WTC11 (cell line): ENCODE measurements at regions not wholly inside any gene's neighbourhood (a gene's known extent, or its start where the extent isn't known, plus 50 kb on each side); places are given as distances from the start of the nearest gene placed in this dataset.

Source experiments
- ATAC-seq: fragments of 200-7000 bp; cut with Tn5 transposase; 2 replicates; pipeline ENCODE4 v1.10.0; 2021; ENCODE audit warnings: mild to moderate bottlenecking, moderate library complexity
- CTCF ChIA-PET: fragments of 300-600 bp; sonication (Branson Sonifier 250); formaldehyde crosslinking; loops from one replicate; lab custom pipeline; 2021; ENCODE audit warnings: antibody characterized with exemption; lab: Charles Lee
- POLR2A ChIA-PET: fragments of 350-600 bp; sonication (Branson Sonifier 250); formaldehyde crosslinking; loops from one replicate; lab custom pipeline; 2021; ENCODE audit warnings: antibody characterized with exemption; lab: Charles Lee
- DNase-seq: peaks from one replicate; pipeline ENCODE4 v3.0.0; 2021; ENCODE audit warnings: low spot score
- H3K27ac Mint-ChIP-seq: 2 replicates; pipeline ENCODE4 v1.8.0; 2021; ENCODE audit warnings: mixed read lengths
- H3K27me3 Mint-ChIP-seq: 2 replicates; pipeline ENCODE4 v1.8.0; 2021; ENCODE audit warnings: low read depth, mild to moderate bottlenecking, moderate library complexity, mixed read lengths
- H3K36me3 Mint-ChIP-seq: 2 replicates; pipeline ENCODE4 v1.8.0; 2021; ENCODE audit warnings: mixed read lengths
- H3K4me1 Mint-ChIP-seq: 2 replicates; pipeline ENCODE4 v1.8.0; 2022; ENCODE audit warnings: mixed read lengths
- H3K4me3 Mint-ChIP-seq: 2 replicates; pipeline ENCODE4 v1.8.0; 2021; ENCODE audit warnings: mild to moderate bottlenecking, moderate library complexity, mixed read lengths
- H3K9me3 Mint-ChIP-seq: 2 replicates; pipeline ENCODE4 v1.8.0; 2021; ENCODE audit warnings: mixed read lengths
- ATF1 ChIP-seq: sonication (generic); formaldehyde crosslinking; IDR thresholded peaks from 2 replicates; pipeline ENCODE4 v1.8.1; 2023; ENCODE audit warnings: mild to moderate bottlenecking, moderate library complexity, missing genetic modification reagents
- ELF4 ChIP-seq: sonication (generic); formaldehyde crosslinking; IDR thresholded peaks from 2 replicates; pipeline ENCODE4 v1.8.1; 2022; ENCODE audit warnings: low read depth, mild to moderate bottlenecking, moderate library complexity, missing genetic modification reagents
- FOXP1 ChIP-seq: sonication (generic); formaldehyde crosslinking; IDR thresholded peaks from 2 replicates; pipeline ENCODE4 v1.8.0; 2022; ENCODE audit warnings: missing genetic modification reagents, mild to moderate bottlenecking, moderate library complexity, borderline replicate concordance
- NFATC4 ChIP-seq: fragments of 250-450 bp; sonication (Bioruptor Pico); IDR thresholded peaks from 2 replicates; pipeline ENCODE4 v1.9.0; 2021; ENCODE audit warnings: mild to moderate bottlenecking
- NR3C1 ChIP-seq: sonication (generic); formaldehyde crosslinking; conservative IDR thresholded peaks from 2 replicates; pipeline ENCODE4 v1.8.1; 2023; ENCODE audit warnings: low read depth, mild to moderate bottlenecking, missing genetic modification reagents
- TEAD4 ChIP-seq: sonication (generic); formaldehyde crosslinking; IDR thresholded peaks from 2 replicates; pipeline ENCODE4 v1.8.0; 2022; ENCODE audit warnings: mild to moderate bottlenecking, missing genetic modification reagents
- ZNF121 ChIP-seq: sonication (generic); formaldehyde crosslinking; IDR thresholded peaks from 2 replicates; pipeline ENCODE4 v1.8.0; 2023; ENCODE audit warnings: missing genetic modification reagents
- ZNF138 ChIP-seq: sonication (generic); formaldehyde crosslinking; conservative IDR thresholded peaks from 2 replicates; pipeline ENCODE4 v1.8.1; 2022; ENCODE audit warnings: mild to moderate bottlenecking, moderate library complexity, missing genetic modification reagents
- ZNF263 ChIP-seq: sonication (generic); formaldehyde crosslinking; IDR thresholded peaks from 2 replicates; pipeline ENCODE4 v1.8.1; 2022; ENCODE audit warnings: low read depth, mild to moderate bottlenecking, moderate library complexity, missing genetic modification reagents
- ZNF317 ChIP-seq: sonication (generic); formaldehyde crosslinking; IDR thresholded peaks from 2 replicates; pipeline ENCODE4 v1.8.1; 2023; ENCODE audit warnings: low read depth, mild to moderate bottlenecking, moderate library complexity, missing genetic modification reagents, borderline replicate concordance
- TF ChIP-seq, protein P1 (sequence below): sonication (generic); formaldehyde crosslinking; IDR thresholded peaks from 2 replicates; pipeline ENCODE4 v1.8.1; 2023; ENCODE audit warnings: mild to moderate bottlenecking, missing genetic modification reagents, moderate library complexity
- TF ChIP-seq, protein P2 (sequence below): sonication (generic); formaldehyde crosslinking; IDR thresholded peaks from 2 replicates; pipeline ENCODE4 v1.8.0; 2023; ENCODE audit warnings: missing genetic modification reagents, mild to moderate bottlenecking, borderline replicate concordance
- TF ChIP-seq, protein P3 (sequence below): sonication (generic); formaldehyde crosslinking; IDR thresholded peaks from 2 replicates; pipeline ENCODE4 v1.8.0; 2022; ENCODE audit warnings: mild to moderate bottlenecking, missing genetic modification reagents
- TF ChIP-seq, protein P4 (sequence below): sonication (generic); formaldehyde crosslinking; conservative IDR thresholded peaks from 2 replicates; pipeline ENCODE4 v1.8.1; 2022; ENCODE audit warnings: mild to moderate bottlenecking, missing genetic modification reagents
- TF ChIP-seq, protein P5 (sequence below): fragments of 250-450 bp; sonication (Bioruptor Pico); IDR thresholded peaks from 2 replicates; pipeline ENCODE4 v1.9.0; 2021; ENCODE audit warnings: mild to moderate bottlenecking
- TF ChIP-seq, protein P6 (sequence below): fragments of 250-450 bp; sonication (Bioruptor Pico); IDR thresholded peaks from 2 replicates; pipeline ENCODE4 v2.1.2; 2022; ENCODE audit warnings: mild to moderate bottlenecking, moderate library complexity
- TF ChIP-seq, protein P7 (sequence below): sonication (generic); formaldehyde crosslinking; IDR thresholded peaks from 2 replicates; pipeline ENCODE4 v1.8.1; 2022; ENCODE audit warnings: low read depth, mild to moderate bottlenecking, moderate library complexity, missing genetic modification reagents, borderline replicate concordance

DNA sequence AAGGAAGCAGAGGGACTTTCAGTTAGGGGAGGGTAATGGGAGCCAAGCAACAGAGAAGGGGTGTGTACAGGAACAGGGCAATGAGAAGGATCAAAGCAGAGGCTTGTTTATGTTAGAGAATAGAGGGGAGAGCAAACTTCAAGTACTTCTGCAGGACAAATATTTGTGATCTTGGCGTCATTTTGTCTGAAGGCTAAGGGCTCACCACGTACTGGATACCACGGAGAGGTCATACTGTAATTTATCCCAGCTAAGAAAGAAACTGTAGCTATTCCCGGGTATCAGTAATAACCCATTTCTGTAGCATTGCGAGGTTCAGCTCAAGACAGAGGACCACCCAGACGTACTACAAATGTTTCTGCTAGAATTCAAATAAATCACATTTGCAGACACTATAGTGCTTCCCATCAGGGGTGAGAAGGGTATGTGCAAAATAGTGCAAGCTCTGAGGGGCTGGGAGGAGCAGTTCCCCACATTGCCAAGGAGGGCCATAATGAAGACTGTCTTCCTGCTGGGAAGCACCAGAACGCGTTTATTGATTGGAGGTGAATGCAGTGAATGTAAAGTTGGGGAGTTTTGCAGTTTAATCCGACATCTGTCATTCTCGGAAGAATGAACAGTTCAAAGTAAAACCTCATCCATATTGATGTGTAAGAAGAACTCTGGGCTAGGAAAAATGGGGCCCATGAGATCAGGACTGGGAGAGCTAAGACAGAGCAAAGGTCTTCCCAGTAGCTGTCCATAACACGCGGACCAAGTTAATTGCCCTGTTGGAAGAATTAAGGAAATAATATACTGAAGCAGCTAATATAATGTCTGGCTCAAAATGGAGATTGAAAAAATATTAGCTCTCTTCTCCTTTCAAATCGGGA, 136.9 kb downstream of the RWDD3 start:
- ATAC-seq (no peak), DNase-seq (no peak)
- CTCF ChIA-PET, result interaction anchor here (1.3 kb wide), 1 partner anchor 287 kb away, joined by 3 read pairs; no protein-coding TSS in a partner anchor
- POLR2A ChIA-PET, result no interaction called here
- H3K4me3 Mint-ChIP-seq, result no peak overlapping the region
- H3K4me1 Mint-ChIP-seq, result peaks cover 9% of the 10 kb centered on the region
- peaks cover 3% of the 10 kb centered on the region for H3K9me3 Mint-ChIP-seq
- no peaks in the 10 kb centered on the region for H3K36me3 Mint-ChIP-seq
- H3K27me3 Mint-ChIP-seq, result no peaks in the 10 kb centered on the region
- no peak overlapping the region for H3K27ac Mint-ChIP-seq
- TF ChIP-seq FOXP1 (CRISPR knock-in tag), result no peak

DNA sequence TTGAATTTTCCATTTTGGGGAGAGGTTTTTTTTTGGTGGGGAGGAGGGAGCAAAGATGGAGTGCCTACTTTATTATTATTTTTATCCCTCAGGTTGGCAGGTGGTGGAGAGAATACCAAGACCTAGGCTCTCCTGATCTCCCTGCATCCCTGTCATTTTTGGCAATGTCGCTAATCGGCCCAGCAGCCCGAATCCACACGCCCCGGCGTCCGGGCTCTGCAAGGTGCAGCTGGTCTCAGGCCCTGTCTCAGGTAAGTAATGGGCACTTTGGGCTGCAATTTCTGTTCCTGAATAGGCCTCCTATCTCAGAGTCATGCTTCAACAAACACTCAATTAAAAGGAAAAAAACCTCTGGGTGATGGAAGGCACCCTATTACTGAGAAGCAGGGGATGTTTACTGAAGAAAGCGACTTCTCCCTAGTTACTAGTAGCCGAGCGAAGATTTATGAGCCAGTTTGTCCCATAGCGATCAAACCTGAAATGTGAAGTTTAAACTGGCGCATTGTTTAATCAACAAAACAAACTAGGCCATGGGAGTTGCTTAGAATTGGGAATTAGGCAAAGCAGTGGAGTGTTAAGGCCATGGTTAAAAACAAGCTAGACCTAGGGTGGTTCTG, 137.8 kb downstream of the RWDD3 start:
- POLR2A ChIA-PET, result no interaction called here
- H3K4me3 Mint-ChIP-seq, result no peak overlapping the region
- no peaks in the 10 kb centered on the region for H3K36me3 Mint-ChIP-seq
- TF ChIP-seq, protein P1, sequence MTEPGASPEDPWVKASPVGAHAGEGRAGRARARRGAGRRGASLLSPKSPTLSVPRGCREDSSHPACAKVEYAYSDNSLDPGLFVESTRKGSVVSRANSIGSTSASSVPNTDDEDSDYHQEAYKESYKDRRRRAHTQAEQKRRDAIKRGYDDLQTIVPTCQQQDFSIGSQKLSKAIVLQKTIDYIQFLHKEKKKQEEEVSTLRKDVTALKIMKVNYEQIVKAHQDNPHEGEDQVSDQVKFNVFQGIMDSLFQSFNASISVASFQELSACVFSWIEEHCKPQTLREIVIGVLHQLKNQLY, result no peak
- DNase-seq (no peak), ATAC-seq (no peak)
- peaks cover 3% of the 10 kb centered on the region; the same call in 1 of the 2 replicates for H3K9me3 Mint-ChIP-seq
- no peaks in the 10 kb centered on the region for H3K27me3 Mint-ChIP-seq
- CTCF ChIA-PET, result interaction anchor here (1.3 kb wide), 1 partner anchor 287 kb away, joined by 3 read pairs; no protein-coding TSS in a partner anchor
- H3K4me1 Mint-ChIP-seq, result peaks cover 9% of the 10 kb centered on the region
- H3K27ac Mint-ChIP-seq, result no peak overlapping the region

DNA sequence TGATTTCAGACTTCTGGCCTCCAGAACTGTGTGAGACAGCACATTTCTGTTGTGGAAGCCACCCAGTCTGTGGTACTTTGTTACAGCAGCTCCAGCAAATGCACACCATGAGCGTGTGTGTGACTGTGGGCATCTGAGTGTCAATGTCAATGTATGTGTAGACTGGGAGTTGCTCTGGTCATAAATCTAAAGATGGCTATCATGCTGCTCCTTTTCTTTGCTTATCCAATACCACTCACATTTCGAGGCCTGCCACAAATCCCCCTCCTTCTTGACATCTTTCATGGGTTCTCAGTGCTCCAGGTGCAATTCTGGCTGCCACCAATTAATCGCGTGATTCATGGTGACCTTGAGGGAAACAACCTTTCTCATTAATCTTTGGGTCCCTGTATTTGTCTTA, 141.2 kb downstream of the RWDD3 start:
- ChIA-PET CTCF (no interaction called here), POLR2A (no interaction called here)
- no peaks in the 10 kb centered on the region for H3K36me3 Mint-ChIP-seq
- H3K27me3 Mint-ChIP-seq, result no peaks in the 10 kb centered on the region
- H3K27ac Mint-ChIP-seq, result no peak overlapping the region
- H3K4me1 Mint-ChIP-seq, result no peaks in the 10 kb centered on the region; the same call in 1 of the 2 replicates
- ATAC-seq, result no peak
- H3K4me3 Mint-ChIP-seq, result no peak overlapping the region
- DNase-seq, result no peak
- H3K9me3 Mint-ChIP-seq, result 0 out of 2 replicates have a peak, but pooled peaks cover 4% of the 10 kb centered on the region
- TF ChIP-seq, protein P2, sequence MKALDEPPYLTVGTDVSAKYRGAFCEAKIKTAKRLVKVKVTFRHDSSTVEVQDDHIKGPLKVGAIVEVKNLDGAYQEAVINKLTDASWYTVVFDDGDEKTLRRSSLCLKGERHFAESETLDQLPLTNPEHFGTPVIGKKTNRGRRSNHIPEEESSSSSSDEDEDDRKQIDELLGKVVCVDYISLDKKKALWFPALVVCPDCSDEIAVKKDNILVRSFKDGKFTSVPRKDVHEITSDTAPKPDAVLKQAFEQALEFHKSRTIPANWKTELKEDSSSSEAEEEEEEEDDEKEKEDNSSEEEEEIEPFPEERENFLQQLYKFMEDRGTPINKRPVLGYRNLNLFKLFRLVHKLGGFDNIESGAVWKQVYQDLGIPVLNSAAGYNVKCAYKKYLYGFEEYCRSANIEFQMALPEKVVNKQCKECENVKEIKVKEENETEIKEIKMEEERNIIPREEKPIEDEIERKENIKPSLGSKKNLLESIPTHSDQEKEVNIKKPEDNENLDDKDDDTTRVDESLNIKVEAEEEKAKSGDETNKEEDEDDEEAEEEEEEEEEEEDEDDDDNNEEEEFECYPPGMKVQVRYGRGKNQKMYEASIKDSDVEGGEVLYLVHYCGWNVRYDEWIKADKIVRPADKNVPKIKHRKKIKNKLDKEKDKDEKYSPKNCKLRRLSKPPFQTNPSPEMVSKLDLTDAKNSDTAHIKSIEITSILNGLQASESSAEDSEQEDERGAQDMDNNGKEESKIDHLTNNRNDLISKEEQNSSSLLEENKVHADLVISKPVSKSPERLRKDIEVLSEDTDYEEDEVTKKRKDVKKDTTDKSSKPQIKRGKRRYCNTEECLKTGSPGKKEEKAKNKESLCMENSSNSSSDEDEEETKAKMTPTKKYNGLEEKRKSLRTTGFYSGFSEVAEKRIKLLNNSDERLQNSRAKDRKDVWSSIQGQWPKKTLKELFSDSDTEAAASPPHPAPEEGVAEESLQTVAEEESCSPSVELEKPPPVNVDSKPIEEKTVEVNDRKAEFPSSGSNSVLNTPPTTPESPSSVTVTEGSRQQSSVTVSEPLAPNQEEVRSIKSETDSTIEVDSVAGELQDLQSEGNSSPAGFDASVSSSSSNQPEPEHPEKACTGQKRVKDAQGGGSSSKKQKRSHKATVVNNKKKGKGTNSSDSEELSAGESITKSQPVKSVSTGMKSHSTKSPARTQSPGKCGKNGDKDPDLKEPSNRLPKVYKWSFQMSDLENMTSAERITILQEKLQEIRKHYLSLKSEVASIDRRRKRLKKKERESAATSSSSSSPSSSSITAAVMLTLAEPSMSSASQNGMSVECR (CRISPR knock-in tag), result no peak
- TF ChIP-seq, protein P1, result no peak
- TF ChIP-seq ATF1 (CRISPR knock-in tag) (no peak), TEAD4 (CRISPR knock-in tag) (no peak), NR3C1 (CRISPR knock-in tag) (no peak), ELF4 (CRISPR knock-in tag) (no peak), ZNF121 (no peak), ZNF138 (no peak), ZNF263 (CRISPR knock-in tag) (no peak), ZNF317 (CRISPR knock-in tag) (no peak), NFATC4 (CRISPR knock-in tag) (no peak)
- TF ChIP-seq, protein P3, sequence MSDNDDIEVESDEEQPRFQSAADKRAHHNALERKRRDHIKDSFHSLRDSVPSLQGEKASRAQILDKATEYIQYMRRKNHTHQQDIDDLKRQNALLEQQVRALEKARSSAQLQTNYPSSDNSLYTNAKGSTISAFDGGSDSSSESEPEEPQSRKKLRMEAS (CRISPR knock-in tag), result no peak
- TF ChIP-seq, protein P4, sequence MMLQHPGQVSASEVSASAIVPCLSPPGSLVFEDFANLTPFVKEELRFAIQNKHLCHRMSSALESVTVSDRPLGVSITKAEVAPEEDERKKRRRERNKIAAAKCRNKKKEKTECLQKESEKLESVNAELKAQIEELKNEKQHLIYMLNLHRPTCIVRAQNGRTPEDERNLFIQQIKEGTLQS, result no peak
- TF ChIP-seq, protein P5, sequence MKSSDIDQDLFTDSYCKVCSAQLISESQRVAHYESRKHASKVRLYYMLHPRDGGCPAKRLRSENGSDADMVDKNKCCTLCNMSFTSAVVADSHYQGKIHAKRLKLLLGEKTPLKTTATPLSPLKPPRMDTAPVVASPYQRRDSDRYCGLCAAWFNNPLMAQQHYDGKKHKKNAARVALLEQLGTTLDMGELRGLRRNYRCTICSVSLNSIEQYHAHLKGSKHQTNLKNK (CRISPR knock-in tag), result no peak
- TF ChIP-seq, protein P6, sequence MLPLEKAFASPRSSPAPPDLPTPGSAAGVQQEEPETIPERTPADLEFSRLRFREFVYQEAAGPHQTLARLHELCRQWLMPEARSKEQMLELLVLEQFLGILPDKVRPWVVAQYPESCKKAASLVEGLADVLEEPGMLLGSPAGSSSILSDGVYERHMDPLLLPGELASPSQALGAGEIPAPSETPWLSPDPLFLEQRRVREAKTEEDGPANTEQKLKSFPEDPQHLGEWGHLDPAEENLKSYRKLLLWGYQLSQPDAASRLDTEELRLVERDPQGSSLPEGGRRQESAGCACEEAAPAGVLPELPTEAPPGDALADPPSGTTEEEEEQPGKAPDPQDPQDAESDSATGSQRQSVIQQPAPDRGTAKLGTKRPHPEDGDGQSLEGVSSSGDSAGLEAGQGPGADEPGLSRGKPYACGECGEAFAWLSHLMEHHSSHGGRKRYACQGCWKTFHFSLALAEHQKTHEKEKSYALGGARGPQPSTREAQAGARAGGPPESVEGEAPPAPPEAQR (CRISPR knock-in tag), result no peak
- TF ChIP-seq, protein P7, sequence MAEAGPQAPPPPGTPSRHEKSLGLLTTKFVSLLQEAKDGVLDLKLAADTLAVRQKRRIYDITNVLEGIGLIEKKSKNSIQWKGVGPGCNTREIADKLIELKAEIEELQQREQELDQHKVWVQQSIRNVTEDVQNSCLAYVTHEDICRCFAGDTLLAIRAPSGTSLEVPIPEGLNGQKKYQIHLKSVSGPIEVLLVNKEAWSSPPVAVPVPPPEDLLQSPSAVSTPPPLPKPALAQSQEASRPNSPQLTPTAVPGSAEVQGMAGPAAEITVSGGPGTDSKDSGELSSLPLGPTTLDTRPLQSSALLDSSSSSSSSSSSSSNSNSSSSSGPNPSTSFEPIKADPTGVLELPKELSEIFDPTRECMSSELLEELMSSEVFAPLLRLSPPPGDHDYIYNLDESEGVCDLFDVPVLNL (CRISPR knock-in tag), result no peak
